Ovary (tissue), 3 donors: ENCODE measurements at regions not wholly inside any gene's neighbourhood (a gene's known extent, or its start where the extent isn't known, plus 50 kb on each side); places are given as distances from the start of the nearest gene placed in this dataset.

Source experiments
- POLR2A ChIP-seq: fragments of 450-650 bp; IDR thresholded peaks from one replicate; pipeline ENCODE4 v1.6.1; 2017; ENCODE audit warnings: antibody characterized with exemption, mild to moderate bottlenecking, moderate library complexity
- TF ChIP-seq, protein P1 (sequence below), 3 donors: fragments of 450-650 bp in 2 of 3; fragments of 200-600 bp in 1 of 3; IDR thresholded peaks; one replicate each; pipeline versions ENCODE4 v1.5.1 to v1.8.0; 2016 to 2022; ENCODE audit warnings: antibody characterized with exemption in 3 of 3, mild to moderate bottlenecking in 1 of 3
- donor health status: DM: no; HTN: no; CAD: no.

DNA sequence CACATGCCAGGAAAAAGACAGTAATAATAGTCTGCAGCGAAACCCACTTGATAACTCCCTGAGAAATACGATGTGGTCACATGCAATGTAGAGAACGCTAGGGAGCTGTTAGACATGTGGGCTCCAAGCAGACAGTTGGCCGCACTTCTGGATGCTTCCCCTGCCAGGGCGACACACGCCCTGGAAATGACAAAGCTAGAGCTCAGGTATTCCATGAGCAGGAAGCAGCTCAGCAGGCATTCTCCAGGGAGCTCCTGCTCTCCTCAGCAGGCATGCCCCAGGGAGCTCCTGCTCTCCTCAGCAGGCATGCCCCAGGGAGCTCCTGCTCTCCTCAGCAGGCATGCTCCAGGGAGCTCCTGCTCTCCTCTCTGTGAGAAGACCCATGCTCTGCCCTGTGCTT, 52.4 kb upstream of the NXT1 start:
- TF ChIP-seq, protein P1, sequence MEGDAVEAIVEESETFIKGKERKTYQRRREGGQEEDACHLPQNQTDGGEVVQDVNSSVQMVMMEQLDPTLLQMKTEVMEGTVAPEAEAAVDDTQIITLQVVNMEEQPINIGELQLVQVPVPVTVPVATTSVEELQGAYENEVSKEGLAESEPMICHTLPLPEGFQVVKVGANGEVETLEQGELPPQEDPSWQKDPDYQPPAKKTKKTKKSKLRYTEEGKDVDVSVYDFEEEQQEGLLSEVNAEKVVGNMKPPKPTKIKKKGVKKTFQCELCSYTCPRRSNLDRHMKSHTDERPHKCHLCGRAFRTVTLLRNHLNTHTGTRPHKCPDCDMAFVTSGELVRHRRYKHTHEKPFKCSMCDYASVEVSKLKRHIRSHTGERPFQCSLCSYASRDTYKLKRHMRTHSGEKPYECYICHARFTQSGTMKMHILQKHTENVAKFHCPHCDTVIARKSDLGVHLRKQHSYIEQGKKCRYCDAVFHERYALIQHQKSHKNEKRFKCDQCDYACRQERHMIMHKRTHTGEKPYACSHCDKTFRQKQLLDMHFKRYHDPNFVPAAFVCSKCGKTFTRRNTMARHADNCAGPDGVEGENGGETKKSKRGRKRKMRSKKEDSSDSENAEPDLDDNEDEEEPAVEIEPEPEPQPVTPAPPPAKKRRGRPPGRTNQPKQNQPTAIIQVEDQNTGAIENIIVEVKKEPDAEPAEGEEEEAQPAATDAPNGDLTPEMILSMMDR (IDR thresholded peaks at IDR 0.05): no peak
- no peak for TF ChIP-seq POLR2A
